GM12892 (cell line): ENCODE measurements at regions not wholly inside any gene's neighbourhood (a gene's known extent, or its start where the extent isn't known, plus 50 kb on each side); places are given as distances from the start of the nearest gene placed in this dataset.

Source experiments
- POLR2A ChIP-seq: IDR thresholded peaks from 2 replicates; pipeline ENCODE4 v1.6.1; 2011; ENCODE audit warnings: low read depth, low read length, control low read depth
- TAF1 ChIP-seq: IDR thresholded peaks from 2 replicates; pipeline ENCODE4 v1.6.1; 2011; ENCODE audit warnings: low read depth, mild to moderate bottlenecking, control low read depth, low read length, borderline replicate concordance

GRCh38 chr13:78829821-78830220 is 170.9 kb upstream of the OBI1 start:
- TF ChIP-seq POLR2A (no peak), TAF1 (no peak)
